Neural progenitor cell (in vitro differentiated cells): ENCODE measurements at regions not wholly inside any gene's neighbourhood (a gene's known extent, or its start where the extent isn't known, plus 50 kb on each side); places are given as distances from the start of the nearest gene placed in this dataset.

Source experiments
- EZH2 ChIP-seq: fragments of 200-600 bp; sonication (generic); IDR thresholded peaks from 2 replicates; pipeline ENCODE4 v1.6.1; 2017; ENCODE audit warnings: antibody characterized with exemption, mild to moderate bottlenecking, moderate library complexity
- EZH2phosphoT487 ChIP-seq: fragments of 200-600 bp; sonication (generic); IDR thresholded peaks from 2 replicates; pipeline ENCODE4 v1.6.1; 2017; ENCODE audit warnings: antibody characterized with exemption
- TF ChIP-seq, protein P1 (sequence below): fragments of 200-600 bp; sonication (generic); IDR thresholded peaks from 2 replicates; pipeline ENCODE4 v1.5.1; 2017; ENCODE audit warnings: antibody characterized with exemption, mild to moderate bottlenecking

DNA sequence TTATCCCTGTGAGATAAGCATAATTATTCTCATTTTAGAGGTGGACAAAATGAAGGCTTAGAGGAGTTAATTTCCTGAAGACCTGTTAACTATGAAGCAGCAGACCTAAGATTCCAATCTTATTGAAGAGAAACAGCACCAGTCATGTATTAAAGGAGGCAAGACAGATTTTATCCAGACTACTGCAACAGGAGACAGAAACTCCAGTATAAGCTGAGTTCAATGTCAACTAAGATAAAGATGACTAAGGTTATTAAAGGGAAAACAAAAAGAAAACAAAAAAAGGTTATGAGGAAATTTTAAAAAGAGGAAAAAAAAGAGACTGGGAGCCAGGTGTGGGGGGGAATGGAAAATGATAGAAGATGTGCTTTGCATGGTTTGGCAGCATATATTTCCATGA lies 707.7 kb upstream of the NR2F2 start:
- TF ChIP-seq, protein P1, sequence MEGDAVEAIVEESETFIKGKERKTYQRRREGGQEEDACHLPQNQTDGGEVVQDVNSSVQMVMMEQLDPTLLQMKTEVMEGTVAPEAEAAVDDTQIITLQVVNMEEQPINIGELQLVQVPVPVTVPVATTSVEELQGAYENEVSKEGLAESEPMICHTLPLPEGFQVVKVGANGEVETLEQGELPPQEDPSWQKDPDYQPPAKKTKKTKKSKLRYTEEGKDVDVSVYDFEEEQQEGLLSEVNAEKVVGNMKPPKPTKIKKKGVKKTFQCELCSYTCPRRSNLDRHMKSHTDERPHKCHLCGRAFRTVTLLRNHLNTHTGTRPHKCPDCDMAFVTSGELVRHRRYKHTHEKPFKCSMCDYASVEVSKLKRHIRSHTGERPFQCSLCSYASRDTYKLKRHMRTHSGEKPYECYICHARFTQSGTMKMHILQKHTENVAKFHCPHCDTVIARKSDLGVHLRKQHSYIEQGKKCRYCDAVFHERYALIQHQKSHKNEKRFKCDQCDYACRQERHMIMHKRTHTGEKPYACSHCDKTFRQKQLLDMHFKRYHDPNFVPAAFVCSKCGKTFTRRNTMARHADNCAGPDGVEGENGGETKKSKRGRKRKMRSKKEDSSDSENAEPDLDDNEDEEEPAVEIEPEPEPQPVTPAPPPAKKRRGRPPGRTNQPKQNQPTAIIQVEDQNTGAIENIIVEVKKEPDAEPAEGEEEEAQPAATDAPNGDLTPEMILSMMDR = no peak
- TF ChIP-seq EZH2 (no peak), EZH2phosphoT487 (no peak)
